ENCODE measurements at regions not wholly inside any gene's neighbourhood (a gene's known extent, or its start where the extent isn't known, plus 50 kb on each side); places are given as distances from the start of the nearest gene placed in this dataset.

DNA sequence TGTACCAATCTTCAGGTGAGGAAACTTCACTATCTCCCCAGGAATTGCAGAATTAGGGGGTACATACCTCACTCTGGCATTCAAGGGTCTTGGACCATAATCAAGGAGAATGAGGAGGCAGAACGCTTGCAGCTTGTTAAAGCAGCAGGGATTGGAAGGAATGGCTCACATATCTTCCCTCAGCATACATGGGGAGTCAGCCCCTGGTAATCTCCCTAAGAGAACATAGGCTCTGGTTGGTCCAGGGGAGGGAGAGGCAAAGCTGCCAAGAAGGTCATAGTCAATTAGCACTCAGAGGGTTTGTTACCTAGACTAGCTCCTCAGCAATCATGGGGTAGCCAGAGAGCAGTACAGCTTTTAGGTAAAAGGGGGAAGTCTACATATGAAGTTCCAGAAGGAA lies 256.8 kb downstream of the INSC start:
- ChIA-PET CTCF (no interaction called here), POLR2A (ENCODE audit: low non-redundant PET) (no interaction called here)
- TF ChIP-seq, protein P1, sequence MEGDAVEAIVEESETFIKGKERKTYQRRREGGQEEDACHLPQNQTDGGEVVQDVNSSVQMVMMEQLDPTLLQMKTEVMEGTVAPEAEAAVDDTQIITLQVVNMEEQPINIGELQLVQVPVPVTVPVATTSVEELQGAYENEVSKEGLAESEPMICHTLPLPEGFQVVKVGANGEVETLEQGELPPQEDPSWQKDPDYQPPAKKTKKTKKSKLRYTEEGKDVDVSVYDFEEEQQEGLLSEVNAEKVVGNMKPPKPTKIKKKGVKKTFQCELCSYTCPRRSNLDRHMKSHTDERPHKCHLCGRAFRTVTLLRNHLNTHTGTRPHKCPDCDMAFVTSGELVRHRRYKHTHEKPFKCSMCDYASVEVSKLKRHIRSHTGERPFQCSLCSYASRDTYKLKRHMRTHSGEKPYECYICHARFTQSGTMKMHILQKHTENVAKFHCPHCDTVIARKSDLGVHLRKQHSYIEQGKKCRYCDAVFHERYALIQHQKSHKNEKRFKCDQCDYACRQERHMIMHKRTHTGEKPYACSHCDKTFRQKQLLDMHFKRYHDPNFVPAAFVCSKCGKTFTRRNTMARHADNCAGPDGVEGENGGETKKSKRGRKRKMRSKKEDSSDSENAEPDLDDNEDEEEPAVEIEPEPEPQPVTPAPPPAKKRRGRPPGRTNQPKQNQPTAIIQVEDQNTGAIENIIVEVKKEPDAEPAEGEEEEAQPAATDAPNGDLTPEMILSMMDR (conservative IDR thresholded peaks at IDR 0.05; ENCODE audit: low read depth), result no peak
- no peak overlapping the region for H3K27ac ChIP-seq
- no peak for DNase-seq (ENCODE audit: low spot score)

GRCh38 chr11:15374418-15374817 lies 259.7 kb downstream of the INSC start:
- CTCF ChIA-PET, result no interaction called here
- TF ChIP-seq, protein P1 (conservative IDR thresholded peaks at IDR 0.05; ENCODE audit: low read depth), result no peak

DNA sequence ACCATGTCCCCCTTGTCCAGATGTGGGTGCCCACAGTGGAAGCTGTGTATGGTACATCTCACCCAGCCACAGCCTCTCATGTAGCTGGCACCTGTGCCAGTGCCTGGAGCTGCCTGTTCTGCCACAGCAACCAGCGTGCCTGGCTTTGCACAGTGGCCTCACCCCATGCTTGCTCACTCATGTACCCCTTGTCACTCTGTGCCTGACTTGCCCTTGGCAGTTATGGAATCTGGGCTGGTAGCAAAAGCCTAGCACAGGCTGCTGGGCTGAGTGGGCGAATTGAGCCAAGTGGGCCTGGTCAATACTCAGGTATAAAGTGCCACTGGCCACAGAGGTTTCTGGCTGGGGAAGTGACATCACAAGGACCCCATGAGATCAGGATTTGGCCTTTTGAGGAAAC lies 264.2 kb downstream of the INSC start:
- CTCF ChIA-PET, result no interaction called here
- TF ChIP-seq, protein P1 (conservative IDR thresholded peaks at IDR 0.05; ENCODE audit: low read depth), result no peak
- DNase-seq (ENCODE audit: low spot score), result no peak
- H3K27ac ChIP-seq, result no peak overlapping the region
- POLR2A ChIA-PET (ENCODE audit: low non-redundant PET), result no interaction called here

More at GRCh38 chr11:15374418-15374817, 259.7 kb downstream of the INSC start:
- no peak overlapping the region for H3K27ac ChIP-seq
- POLR2A ChIA-PET (ENCODE audit: low non-redundant PET), result no interaction called here
- no peak for DNase-seq (ENCODE audit: low spot score)

DNA sequence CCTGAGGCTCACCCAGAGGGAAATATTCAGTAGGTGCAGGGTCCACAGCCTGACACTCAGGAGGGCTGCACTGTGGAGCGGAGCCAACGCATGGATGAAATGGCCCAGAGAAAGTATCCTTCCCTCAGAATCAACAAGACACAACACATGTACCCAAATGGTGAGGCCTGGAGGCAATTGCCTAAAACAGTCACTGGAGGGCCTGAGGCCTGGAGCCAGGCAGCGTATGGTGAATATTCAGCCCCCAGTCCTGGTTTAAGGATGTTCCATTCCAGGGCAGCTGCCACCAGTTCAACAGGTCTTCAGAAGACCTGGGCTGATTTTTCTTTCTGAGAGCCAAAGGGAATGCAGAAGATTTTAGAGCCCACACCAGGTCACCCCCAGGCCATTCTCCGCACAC lies 264.8 kb downstream of the INSC start:
- CTCF ChIA-PET, result no interaction called here
- TF ChIP-seq, protein P1 (conservative IDR thresholded peaks at IDR 0.05; ENCODE audit: low read depth), result no peak
- H3K27ac ChIP-seq, result no peak overlapping the region
- POLR2A ChIA-PET (ENCODE audit: low non-redundant PET), result no interaction called here
- DNase-seq (ENCODE audit: low spot score), result no peak

DNA sequence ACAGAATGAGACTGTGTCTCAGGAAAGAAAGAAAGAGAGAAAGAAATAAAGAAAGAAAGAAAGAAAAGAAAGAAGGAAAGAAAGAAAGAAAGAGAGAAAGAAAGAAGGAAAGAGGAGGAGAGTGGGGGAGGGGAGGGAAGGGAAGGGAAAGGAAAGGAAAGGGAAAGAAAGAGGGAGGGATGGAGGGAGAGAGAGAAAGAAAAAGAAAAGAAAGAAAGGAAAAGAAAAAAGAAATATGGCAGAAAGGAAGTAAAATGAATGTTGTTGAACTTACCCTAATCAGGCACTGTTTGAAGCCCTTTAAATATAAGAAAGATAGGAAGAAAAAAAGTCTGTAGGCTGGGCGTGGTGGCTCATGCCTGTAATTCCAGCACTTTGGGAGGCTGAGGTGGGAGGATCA lies 276.1 kb downstream of the INSC start:
- POLR2A ChIA-PET (ENCODE audit: low non-redundant PET), result interaction anchor here (0.6 kb wide), 1 partner anchor 1242 kb away, joined by 4 read pairs; no protein-coding TSS in a partner anchor
- TF ChIP-seq, protein P1 (conservative IDR thresholded peaks at IDR 0.05; ENCODE audit: low read depth), result no peak
- H3K27ac ChIP-seq, result no peak overlapping the region
- DNase-seq (ENCODE audit: low spot score), result no peak
- CTCF ChIA-PET, result no interaction called here

DNA sequence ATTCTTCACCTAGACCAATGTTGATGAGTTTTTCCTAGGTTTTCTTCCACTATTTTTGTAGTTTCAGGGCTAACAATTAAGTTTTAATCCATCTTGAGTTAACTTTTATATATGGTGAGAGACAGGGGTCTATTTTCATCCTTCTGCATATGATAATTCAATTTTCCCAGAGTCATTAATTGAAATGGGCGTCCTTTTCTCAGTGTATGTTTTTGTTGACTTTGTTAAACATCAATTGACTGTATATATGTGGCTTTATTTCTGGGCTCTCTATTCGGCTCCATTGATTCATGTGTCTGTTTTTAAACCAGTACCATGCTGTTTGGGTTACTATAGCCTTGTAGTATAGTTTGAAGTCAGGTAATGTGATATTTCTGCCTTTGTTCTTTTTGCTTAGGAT lies 282.1 kb downstream of the INSC start:
- POLR2A ChIA-PET (ENCODE audit: low non-redundant PET), result no interaction called here
- TF ChIP-seq, protein P1 (conservative IDR thresholded peaks at IDR 0.05; ENCODE audit: low read depth), result no peak

GRCh38 chr11:15406851-15407351 lies 292.2 kb downstream of the INSC start:
- POLR2A ChIA-PET (ENCODE audit: low non-redundant PET), result no interaction called here
- DNase-seq (ENCODE audit: low spot score), result no peak
- CTCF ChIA-PET, result no interaction called here

More for the DNA sequence above, 282.1 kb downstream of the INSC start:
- H3K27ac ChIP-seq, result no peak overlapping the region
- CTCF ChIA-PET, result no interaction called here
- no peak for DNase-seq (ENCODE audit: low spot score)

More at GRCh38 chr11:15406851-15407351, 292.2 kb downstream of the INSC start:
- TF ChIP-seq, protein P1 (conservative IDR thresholded peaks at IDR 0.05; ENCODE audit: low read depth), result no peak
- no peak overlapping the region for H3K27ac ChIP-seq

Data from RWPE1 (cell line).